GM20000 (cell line): ENCODE measurements at regions not wholly inside any gene's neighbourhood (a gene's known extent, or its start where the extent isn't known, plus 50 kb on each side); places are given as distances from the start of the nearest gene placed in this dataset.
"Not testable (repeated sequence)": the region's sequence is repeated elsewhere in the genome, so short reads cannot be mapped to it uniquely, and the experiment has no call there.

Experiments used
- DNase-seq: peaks from one replicate; pipeline ENCODE4 v3.0.0; 2012; ENCODE audit warnings: low spot score
- TF ChIP-seq, protein P1 (sequence below): IDR thresholded peaks from 2 replicates; pipeline ENCODE4 v1.5.1; 2012; ENCODE audit warnings: mild to moderate bottlenecking, control low read depth; ENCODE audit errors: extremely low read depth, missing control alignments

- TF ChIP-seq, protein P1, sequence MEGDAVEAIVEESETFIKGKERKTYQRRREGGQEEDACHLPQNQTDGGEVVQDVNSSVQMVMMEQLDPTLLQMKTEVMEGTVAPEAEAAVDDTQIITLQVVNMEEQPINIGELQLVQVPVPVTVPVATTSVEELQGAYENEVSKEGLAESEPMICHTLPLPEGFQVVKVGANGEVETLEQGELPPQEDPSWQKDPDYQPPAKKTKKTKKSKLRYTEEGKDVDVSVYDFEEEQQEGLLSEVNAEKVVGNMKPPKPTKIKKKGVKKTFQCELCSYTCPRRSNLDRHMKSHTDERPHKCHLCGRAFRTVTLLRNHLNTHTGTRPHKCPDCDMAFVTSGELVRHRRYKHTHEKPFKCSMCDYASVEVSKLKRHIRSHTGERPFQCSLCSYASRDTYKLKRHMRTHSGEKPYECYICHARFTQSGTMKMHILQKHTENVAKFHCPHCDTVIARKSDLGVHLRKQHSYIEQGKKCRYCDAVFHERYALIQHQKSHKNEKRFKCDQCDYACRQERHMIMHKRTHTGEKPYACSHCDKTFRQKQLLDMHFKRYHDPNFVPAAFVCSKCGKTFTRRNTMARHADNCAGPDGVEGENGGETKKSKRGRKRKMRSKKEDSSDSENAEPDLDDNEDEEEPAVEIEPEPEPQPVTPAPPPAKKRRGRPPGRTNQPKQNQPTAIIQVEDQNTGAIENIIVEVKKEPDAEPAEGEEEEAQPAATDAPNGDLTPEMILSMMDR = no peak
These were observed 807.9 kb downstream of the EPHA4 start for GRCh38 chr2:220764171-220764570.

GRCh38 chr2:220767591-220768255 is 804.4 kb downstream of the EPHA4 start:
- DNase-seq = no peak
- TF ChIP-seq, protein P1 = no peak

More at GRCh38 chr2:220764171-220764570, 807.9 kb downstream of the EPHA4 start:
- DNase-seq = no peak

DNA sequence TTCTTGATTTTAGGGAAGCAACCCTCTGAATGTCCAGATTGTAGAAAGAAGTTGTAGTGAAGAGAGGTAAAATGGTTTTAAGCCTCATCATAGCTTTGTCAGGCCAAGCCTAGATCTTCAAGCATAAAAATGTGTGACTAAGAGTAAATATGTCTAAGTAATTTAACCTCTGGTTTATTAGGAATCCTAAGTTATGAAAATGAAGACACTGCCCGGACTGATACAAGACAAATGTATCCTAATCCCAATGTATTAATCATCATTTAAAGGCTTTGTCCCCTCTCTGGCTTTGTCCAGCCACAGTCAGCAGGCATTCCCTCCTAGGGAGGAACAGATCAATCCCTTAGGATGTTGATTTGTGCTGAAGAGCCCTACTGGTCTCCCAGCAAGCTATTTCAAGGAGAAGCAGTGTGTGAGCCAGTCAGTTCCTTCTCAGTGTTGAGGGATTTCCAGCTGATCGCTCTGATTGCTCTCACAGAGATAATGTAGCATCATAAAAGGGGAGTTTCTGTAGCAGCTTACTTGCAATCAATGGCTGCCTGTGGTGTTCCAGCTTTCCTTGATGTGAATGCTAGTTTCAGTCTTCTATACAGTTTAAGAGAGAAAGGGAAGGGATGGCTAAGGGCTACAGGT is 796.1 kb downstream of the EPHA4 start:
- TF ChIP-seq, protein P1 = no peak
- no peak for DNase-seq

DNA sequence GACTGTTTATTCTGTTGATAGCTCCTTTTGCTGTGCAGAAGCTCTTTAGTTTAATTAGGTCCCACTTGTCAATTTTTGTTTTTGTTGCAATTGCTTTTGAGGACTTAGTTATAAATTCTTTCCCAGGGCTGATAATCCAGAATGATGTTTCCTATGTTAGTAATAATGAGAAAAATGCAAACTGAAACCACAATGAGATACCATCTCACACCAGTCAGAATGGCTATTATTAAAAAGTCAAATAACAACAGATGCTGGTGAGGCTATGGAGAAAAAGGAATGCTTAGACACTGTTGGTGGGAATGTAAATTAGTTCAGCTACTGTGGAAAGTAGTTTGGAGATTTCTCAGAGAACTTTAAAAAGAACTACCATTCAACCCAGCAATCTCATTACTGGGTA is 793.0 kb downstream of the EPHA4 start:
- not testable (repeated sequence) for DNase-seq

- DNase-seq = no peak
These were observed 792.6 kb downstream of the EPHA4 start for GRCh38 chr2:220779511-220779910.

DNA sequence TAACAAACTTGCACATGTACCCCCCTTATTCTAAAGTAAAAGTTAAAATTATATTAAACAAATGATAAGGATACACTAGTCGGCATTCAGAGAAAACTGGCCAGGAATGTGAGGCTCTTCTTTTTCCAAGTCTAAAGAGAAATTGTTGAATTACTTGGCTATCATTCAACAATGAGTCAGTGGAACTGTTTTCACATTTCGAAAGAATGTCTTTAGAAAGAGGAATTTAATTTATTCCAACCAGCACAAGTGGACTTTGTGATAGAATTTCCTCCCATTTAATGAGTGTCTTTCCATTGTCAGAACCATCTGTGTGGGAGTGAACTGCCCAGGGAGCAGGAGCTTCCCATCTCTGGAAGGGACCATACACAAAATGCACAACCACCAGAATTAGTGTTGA is 792.2 kb downstream of the EPHA4 start:
- TF ChIP-seq, protein P1 = no peak
- no peak for DNase-seq

More at GRCh38 chr2:220779511-220779910, 792.6 kb downstream of the EPHA4 start:
- TF ChIP-seq, protein P1 = no peak

DNA sequence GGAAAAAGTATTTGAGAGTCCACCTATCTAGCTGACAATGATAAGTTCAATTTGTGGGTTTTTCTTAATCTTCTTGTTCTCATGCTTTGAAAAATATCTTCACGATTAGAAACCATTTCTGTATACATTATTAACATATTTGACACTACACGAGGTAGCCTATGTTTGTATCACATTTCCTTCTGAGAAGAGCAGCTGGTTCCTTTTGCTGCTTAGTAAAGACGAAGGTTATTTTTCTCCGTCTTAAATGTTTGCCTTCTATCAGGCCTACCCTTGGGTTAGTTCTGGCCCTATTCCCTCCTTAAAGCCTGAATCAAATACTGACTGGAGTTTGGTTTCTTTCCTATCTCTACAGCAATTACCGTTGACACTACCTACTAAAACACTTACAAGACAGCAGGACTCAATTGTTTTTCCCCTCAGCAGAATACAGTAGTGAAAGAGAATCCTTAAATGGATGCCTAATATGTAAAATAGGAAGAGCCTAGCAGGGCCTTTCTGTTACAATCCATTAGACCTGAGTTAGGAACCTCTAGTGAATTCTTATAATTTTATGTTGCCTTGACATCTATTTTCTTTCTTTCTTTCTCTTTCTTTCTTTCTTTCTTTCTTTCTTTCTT is 790.4 kb downstream of the EPHA4 start:
- TF ChIP-seq, protein P1 = no peak
- DNase-seq = no peak
